NCI-H2227 treated with DMSO at 0.1 percent for 48 hours (cell line): ENCODE measurements at regions not wholly inside any gene's neighbourhood (a gene's known extent, or its start where the extent isn't known, plus 50 kb on each side); places are given as distances from the start of the nearest gene placed in this dataset.

ENCODE experiments used
- DNase-seq: peaks from one replicate; lab custom pipeline; 2025; lab: John Stamatoyannopoulos, UW

- no peak for DNase-seq
These were observed 650.6 kb downstream of the SLC4A3 start for GRCh38 chr2:220278022-220278421.

DNA sequence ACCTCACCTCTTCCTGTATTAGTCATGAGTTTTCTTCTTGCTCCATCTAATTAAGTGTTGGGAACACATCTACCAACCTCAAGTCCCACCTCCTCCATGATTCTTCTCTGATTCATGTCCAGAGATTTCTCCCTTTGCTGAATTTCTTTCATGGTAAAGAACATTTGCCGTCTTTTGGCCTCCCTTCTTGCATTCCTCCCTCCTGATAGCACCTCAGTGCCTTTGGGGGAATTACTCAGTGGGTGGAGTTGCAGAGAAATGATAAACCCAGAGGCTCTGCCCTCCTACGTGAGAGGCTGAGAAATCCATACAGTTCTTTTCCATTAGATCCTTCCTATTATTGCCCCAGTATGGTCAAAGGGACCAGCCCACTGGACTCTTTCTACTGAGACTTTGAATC, 651.9 kb downstream of the SLC4A3 start:
- no peak for DNase-seq

- no peak for DNase-seq
These were observed 652.4 kb downstream of the SLC4A3 start for GRCh38 chr2:220279840-220280239.

GRCh38 chr2:220280736-220281135, 653.3 kb downstream of the SLC4A3 start:
- DNase-seq: no peak

GRCh38 chr2:220281771-220282170, 654.3 kb downstream of the SLC4A3 start:
- no peak for DNase-seq

DNA sequence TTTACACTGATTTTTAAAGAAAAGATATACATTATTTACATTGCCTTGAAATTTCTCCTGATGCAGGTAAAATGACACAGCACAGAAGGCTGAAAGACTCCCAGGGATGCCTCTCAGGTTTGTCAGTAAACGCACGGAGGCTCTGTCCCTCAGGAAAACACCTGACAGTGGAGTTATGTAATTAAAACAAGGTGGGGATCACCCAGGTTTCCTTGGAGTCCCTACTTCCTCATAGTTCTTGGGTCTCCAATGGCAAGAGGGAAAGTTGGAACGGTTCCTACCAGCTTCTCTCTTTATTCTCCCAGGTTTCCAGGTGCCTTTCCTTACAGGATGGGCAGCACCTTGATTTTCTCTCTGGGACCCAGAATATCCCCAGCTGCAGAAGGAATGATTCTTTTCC, 654.8 kb downstream of the SLC4A3 start:
- DNase-seq: no peak

DNA sequence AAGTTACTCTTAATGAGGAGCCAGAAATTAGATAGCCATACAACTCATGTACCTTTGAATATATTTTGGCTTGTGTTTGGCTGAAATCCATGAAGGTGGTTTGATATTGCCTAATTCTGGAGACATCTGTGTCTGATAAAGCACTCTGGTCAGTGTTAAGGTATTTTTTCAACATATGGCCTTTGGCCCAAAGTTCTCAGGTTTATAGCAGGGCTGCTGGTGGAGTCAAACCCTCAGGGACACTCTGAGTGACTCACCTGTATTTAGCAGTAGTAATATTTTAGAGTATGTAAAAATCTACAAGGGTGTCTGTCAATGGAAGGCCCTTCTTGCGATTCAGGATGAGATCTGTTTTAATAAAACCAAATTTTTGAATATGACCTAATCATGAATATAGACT, 666.5 kb downstream of the SLC4A3 start:
- no peak for DNase-seq

DNA sequence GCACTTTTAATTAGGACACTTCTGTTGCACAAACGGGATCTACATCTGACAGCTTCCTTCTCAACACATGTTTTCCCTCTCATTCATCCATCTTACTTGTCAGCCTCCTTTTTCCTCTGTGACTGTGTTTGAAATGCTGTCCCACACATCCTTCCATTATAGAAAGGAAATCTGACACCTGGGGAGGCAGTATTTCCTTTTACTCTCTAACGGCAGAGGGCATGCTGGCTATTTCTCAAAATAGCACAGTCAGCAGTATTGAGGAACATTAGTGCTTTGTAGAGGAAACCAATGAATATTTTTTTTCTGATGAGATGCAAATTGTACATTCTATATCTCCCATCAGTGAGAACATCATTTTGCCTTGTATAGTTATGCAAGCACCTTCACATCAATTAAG, 668.7 kb downstream of the SLC4A3 start:
- no peak for DNase-seq

GRCh38 chr2:220297093-220297492, 669.7 kb downstream of the SLC4A3 start:
- no peak for DNase-seq

DNA sequence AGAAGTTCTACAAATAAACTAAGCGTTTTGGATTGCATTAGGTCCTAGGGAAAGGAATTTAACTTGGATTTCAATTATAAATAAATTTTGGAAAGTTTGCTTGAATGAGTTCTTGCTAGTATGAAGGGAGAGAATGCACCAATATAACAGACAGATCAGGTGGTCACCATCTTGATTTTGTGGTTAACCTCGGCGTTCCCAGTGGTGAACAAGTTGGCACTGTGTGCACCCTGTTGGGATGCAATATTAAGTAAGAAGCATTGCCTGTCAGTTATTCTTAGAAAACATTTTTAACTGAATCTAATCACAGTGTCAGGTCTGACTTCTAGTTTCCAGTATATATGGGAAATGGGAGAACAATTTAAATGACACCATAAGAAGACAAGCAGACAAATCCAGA, 673.4 kb downstream of the SLC4A3 start:
- no peak for DNase-seq

GRCh38 chr2:220302756-220303155, 675.3 kb downstream of the SLC4A3 start:
- no peak for DNase-seq

DNA sequence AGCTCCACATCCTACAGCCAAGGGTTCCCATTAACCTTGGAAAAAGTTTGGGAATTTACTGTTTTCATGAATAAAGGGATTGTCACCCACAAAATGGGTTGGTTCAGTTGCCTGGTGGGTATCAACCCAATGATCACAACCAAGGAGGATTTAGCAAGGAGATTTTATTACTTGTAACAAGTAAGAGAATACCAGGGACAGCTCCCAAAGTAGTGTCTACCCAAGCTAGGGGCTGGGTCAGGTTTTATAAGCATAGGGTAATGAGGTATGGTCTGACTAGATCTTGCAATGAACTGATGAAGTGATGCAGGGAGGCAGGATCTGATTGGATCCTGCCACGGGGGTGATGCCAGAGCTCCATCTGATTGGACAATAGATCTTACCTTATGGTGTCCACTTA, 681.8 kb downstream of the SLC4A3 start:
- DNase-seq: no peak

GRCh38 chr2:220310451-220310861, 683.0 kb downstream of the SLC4A3 start:
- DNase-seq: no peak

- DNase-seq: no peak
These were observed 687.8 kb downstream of the SLC4A3 start for GRCh38 chr2:220315098-220315823.

- DNase-seq: no peak
These were observed 690.6 kb downstream of the SLC4A3 start for GRCh38 chr2:220318037-220318436.

DNA sequence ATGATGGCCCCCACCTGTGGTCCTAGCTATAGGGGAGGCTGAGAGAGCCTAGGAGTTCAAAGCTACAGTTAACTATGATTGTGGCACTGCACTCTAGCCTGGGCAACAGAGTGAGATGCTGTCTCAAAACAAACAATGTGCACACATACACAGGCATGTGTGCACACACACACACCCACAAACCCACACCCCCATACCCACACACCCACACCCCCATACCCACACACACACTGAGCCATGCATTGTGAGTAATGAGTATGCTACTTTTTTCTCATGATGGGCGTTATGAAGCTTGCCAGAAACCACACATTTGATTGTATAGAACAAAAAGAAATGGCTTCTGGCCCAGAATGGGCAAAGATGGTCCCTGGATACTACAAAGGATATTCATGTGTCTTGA, 691.1 kb downstream of the SLC4A3 start:
- DNase-seq: no peak

DNA sequence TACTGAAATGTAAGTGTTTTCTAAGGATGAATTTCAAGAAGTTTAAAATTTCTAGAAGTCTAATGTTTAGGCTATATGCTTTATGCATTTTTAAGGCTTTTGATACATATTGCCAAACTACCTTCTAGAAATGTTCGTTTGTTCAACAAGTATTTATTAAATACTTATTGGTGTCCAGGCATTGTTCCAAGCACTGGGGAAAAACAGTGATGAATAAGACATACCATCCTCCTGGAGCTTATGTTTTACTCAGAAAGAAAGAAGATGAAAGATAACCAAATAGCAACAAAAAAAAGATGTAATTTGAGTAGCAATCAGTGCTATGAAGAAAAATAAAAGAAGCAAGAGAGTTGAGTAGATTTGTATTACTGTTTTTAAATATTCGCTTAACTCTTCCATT, 692.9 kb downstream of the SLC4A3 start:
- no peak for DNase-seq

GRCh38 chr2:220332886-220333285, 705.5 kb downstream of the SLC4A3 start:
- DNase-seq: no peak

GRCh38 chr2:220334210-220334609, 706.8 kb downstream of the SLC4A3 start:
- no peak for DNase-seq

- DNase-seq: no peak
These were observed 707.6 kb downstream of the SLC4A3 start for GRCh38 chr2:220334871-220335590.

DNA sequence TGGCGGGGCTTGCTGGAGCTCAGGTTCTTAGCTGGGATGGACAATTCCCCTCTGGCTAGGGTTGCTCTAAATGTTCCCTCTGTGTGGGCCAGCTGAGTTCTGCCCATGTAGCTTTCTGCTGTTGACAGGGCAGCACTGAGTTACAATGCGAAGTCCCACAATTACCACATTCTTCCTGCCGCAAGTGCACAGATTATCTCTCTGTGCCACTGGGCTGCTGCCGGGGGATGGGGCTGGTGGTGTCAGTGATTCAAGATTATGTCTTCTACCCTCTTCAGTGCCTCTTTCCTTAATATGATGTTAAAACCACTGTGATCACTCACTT, 708.1 kb downstream of the SLC4A3 start:
- DNase-seq: no peak

- no peak for DNase-seq
These were observed 709.3 kb downstream of the SLC4A3 start for GRCh38 chr2:220336771-220337170.

DNA sequence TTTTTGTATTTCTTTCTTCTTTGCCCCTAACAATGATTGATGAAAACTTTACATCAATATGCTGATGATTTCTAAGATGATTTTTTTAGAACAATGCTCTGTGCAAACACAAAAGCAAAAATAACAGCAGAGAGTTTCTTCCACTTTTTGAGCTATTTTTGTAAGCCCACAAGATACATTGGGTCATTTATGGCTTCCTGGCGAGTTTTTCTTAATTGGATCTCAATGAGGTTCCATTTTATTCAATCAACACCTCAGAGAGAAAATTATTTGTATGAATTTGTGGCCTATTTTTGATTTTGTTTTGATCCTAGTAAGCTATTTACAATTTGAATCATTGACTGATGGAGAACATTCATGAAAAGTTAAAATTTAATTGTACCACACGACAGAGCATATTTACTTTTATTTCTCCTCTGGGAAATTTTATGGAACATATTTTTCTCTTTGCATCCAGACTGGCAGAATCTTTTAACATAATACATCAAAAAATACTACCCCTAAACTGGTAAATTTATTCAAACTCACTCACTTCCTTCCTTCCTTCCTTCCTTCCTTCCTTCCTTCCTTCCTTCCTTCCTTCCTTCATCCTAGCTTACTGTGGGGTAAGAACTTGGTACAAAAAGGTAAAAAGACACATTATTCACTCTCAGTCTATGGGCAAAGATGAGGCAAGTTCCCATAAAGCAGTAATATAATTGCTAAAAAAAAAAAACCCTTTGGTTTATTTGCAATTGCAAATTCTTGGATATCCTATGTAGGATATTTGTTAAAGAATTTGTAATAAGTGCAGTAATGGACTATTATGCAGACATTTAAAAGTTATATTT, 710.4 kb downstream of the SLC4A3 start:
- no peak for DNase-seq
